ENCODE measurements at regions not wholly inside any gene's neighbourhood (a gene's known extent, or its start where the extent isn't known, plus 50 kb on each side); places are given as distances from the start of the nearest gene placed in this dataset.

- DNase-seq (ENCODE audit: low spot score): no peak
These were observed 199.0 kb upstream of the RHOBTB1 start for GRCh38 chr10:61142987-61143386.

DNA sequence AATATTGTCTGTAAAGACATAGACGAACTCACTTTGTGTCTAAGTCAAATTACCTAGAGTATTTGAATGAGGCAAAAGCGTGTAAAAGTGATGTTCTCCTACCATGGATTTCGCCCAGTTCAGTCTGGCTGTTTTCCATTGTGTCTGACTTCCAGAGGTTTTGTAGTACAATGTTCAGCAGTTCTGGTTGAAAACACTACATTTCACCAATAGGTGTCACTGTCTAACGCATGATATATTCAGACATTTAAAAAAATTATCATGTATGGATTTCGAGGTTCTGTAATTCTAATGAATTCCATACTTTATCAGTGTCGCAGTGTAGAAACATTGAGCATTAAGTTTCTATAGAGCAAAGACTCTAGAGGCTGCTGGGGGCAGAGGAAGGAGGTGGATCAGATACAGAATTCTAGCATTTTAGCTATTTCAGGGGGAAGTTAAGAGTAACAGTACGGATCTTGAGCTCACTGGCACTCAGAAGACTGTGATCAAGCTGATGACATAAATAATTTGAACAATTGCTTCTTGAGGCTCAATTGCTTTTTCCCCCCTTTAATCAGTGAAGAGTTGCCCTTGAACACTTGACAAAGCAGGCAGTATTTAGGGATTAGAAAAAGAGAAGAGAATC lies 196.9 kb upstream of the RHOBTB1 start:
- DNase-seq (ENCODE audit: low spot score): no peak

- DNase-seq (ENCODE audit: low spot score): no peak
These were observed 195.6 kb upstream of the RHOBTB1 start for GRCh38 chr10:61139592-61139953.

GRCh38 chr10:61138708-61139591 lies 195.0 kb upstream of the RHOBTB1 start:
- DNase-seq (ENCODE audit: low spot score): no peak

DNA sequence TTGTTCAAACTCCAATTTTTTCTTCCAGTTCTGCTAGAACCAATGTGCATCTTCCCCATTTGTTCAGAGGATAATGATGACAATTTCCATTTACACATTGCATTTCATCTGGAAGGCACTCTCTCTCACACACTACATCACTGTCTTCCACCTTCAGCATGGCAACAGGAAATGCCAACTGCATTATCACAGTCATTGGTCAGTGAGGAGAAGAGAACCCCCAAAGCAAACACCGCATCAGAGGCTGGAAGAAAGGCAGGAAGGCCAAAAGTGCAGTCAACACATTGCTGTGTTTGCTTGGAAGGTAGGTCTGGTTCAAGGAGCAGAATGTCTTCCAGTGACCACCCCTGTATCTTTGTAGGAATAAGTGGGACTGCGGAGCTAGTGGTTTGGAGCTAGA lies 192.2 kb upstream of the RHOBTB1 start:
- DNase-seq (ENCODE audit: low spot score): no peak

DNA sequence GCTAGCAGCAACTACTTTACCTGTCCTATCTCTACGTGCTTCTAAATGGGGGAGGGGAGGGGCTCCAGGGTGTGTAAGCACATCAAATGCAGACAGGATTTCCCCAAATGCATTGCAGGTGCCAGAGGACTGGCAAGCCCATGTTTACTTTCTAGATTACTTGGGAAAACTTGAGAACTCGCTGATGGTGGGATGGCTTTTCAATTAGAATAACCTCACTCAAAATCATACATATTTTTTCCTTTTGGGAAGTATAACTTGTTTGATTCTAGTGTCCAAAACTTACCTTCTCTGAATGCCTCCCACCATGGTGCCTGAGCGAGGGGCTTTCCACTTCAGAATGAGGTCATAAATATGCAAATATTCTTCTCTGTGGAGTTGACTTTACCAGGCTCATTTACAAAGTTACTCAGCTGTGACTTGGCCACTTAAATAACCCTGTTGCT lies 191.3 kb upstream of the RHOBTB1 start:
- DNase-seq (ENCODE audit: low spot score): no peak

- DNase-seq (ENCODE audit: low spot score): no peak
These were observed 186.4 kb upstream of the RHOBTB1 start for GRCh38 chr10:61130366-61130765.

- DNase-seq (ENCODE audit: low spot score): no peak
These were observed 184.2 kb upstream of the RHOBTB1 start for GRCh38 chr10:61128196-61128595.

GRCh38 chr10:61125560-61126170 lies 181.7 kb upstream of the RHOBTB1 start:
- no peak for DNase-seq (ENCODE audit: low spot score)

DNA sequence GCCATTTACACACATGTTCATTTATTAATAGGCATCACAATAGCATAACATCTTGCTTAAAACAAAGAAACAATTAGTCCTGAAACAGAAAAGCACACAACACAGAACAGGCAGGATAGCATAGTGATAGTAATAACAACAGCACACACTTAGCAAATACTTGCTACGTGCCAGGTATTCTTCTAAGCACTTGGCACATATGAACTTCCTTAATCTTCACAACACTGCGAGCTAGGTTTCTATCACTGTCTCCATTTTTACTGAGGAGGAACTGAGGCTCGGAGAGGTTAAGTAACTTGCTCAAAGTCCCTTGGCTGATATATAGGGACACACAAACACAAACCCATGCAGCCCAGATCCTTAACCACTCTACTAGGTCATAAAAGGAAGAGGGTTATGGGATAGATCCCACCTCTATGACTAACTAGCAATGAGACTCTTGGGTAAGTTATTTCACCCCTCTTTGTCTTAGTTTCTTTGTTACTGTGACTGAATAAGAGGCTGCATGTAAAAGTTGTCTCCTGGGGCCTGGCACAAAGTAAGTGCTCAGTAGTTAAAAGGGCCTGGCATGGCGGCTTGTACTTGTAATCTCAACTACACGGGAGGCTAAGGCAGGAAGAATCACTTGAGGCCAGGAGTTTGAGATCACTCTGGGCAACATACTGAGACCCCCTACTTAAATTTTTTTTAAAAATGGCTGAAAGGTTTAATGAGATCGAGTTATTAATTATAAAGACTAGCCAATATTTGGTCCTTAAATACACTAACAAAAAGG lies 181.0 kb upstream of the RHOBTB1 start:
- no peak for DNase-seq (ENCODE audit: low spot score)

DNA sequence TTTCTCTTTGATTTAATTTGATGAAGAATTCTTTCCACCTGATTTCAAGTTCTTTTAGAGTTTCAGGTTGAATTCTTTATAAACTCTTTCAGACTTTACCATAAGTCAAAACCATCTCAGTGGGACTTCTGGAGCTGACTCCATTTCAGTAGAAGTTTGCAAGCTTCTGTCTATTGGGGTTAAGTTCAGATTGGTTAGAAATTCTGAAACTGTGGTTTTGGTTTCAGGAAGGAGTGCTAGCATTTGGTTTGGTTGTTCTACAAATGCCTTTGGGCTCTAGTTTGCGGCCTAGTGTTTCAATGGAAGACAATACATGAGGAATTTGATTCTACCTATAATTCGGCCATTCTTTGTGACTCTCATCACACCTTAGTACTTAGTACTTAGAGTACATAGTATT lies 176.8 kb upstream of the RHOBTB1 start:
- no peak for DNase-seq (ENCODE audit: low spot score)

DNA sequence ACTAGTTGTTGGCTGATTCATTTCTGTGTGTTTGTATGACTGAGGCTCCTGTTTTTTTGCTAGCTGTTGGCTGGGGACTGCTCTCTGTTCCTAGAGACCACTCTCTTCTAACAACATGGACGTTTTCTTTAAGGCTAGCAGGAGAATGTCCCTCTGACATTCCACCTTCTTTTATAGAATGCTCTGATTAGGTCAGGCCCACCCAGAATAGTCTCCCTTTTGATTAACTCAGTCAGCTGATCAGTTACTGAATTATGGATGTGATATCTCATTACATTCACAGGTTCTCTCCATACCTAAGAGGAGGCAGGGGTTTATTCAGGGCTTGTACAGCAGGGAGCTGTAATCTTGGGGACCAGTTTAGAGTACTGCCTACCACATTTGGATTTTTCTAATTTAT lies 175.6 kb upstream of the RHOBTB1 start:
- no peak for DNase-seq (ENCODE audit: low spot score)

GRCh38 chr10:61115897-61116296 lies 171.9 kb upstream of the RHOBTB1 start:
- no peak for DNase-seq (ENCODE audit: low spot score)

DNA sequence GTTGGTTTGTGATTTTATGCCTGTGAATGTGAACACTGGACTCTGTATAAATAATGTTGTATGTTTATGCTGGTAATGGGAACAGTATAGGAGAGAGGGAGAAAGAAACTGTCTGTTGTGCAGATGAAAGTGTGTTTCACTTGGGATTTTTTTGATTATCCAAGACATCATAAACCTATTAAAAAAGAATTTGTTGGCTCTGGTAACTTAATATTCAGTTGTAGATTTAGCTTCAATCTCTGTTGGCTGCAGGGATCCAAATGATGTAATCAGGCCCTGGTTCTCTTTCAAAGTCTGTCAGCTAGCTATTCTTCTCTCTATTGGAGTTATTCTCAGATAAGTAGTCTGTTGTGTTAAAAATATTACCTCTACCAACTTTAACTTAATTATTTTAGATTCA lies 168.8 kb upstream of the RHOBTB1 start:
- no peak for DNase-seq (ENCODE audit: low spot score)

- DNase-seq (ENCODE audit: low spot score): no peak
These were observed 167.0 kb upstream of the RHOBTB1 start for GRCh38 chr10:61110936-61111335.

- no peak for DNase-seq (ENCODE audit: low spot score)
These were observed 166.3 kb upstream of the RHOBTB1 start for GRCh38 chr10:61110188-61110844.

DNA sequence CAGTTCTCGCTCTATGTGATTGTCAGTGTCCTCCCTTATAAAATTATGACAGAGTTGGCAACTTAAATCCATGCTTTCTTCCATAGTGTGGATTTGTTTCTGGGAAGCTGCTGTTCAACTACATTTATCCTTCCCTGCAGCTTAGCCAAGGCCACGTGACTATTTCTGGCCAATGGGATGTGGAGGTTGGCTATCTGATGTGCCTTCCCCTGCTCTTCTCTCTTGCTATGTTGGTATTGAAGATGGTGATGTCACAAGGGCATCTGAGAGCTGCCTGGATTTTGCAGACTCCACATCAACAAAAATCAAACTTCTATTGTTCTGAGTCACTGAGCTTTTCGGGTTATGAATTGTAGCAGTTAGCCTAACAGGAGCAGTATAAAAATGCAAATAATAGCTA lies 164.9 kb upstream of the RHOBTB1 start:
- no peak for DNase-seq (ENCODE audit: low spot score)

DNA sequence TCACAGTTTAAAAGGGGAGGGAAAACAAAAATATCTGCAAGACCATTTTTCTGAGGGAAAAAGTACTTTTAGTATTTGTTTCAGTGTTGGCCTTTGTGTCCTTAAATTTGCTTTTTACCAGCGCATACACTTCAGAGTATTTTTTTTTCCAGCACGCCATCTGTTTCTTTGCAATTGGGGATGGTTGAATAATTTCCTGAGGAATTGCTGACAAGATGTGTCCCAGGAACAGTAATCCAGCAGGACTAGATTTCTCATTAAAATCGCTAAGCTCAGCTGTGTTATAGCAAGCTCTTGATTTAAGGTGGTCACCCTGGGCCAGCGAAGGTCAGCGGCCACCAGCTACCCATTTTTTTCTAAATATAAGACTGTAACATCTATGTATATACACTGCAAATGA lies 156.9 kb upstream of the RHOBTB1 start:
- DNase-seq (ENCODE audit: low spot score): no peak

DNA sequence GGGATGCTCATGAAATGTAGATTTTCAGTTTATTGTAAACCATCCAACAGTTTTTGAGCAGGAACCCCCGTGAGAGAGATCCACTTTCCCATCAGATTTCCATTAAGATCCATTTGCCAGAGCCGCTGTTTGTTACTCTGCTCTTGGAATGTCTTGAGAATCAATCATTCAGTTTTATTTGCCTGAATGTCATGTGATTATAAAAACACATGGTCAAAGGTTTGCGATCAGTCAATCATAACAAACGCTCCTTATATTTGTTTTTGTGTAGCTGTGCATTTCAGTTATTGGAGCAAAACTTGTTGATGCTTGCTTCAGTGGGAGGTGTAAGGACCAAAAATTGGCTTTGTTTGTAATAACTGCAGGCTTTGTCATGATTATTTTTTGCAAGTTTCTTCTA lies 155.8 kb upstream of the RHOBTB1 start:
- no peak for DNase-seq (ENCODE audit: low spot score)

DNA sequence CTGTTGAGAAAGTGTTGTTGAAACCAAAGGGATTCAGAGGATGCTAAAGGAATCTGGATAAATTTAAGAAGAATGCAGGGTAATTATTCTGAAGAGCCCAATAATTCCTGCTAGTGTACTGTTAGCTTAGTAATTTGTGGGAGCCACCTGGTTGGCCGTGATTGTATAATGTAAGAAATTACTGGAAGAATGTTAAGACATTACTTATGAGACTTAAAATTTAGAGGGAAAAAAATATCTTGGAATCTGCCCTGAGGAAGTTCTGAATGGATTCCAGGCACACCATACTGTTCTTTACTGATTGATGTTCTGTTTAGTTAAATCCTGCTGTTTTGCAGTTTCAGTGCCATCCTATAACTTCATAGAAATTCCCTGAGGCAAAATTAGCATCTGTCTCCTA lies 155.0 kb upstream of the RHOBTB1 start:
- no peak for DNase-seq (ENCODE audit: low spot score)

GRCh38 chr10:61097026-61097425 lies 153.0 kb upstream of the RHOBTB1 start:
- no peak for DNase-seq (ENCODE audit: low spot score)

DNA sequence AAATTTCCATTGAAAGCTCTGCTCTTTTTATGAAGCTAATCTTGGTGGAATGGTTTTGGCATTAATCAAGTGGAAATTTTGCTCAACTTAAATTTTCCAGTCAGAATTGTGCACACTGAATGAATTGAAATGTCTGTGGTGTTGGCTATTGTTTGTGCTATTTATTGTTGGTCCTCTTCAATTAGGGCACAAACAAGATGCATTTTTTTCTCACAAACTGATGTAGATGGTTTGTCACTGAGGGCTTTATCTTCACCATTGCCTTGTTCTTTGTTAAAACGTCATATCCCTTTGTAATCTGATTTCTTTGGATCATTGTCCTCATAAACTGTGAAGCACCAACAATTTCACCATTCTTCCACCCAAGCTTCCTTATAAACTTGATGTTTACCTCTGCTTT lies 152.1 kb upstream of the RHOBTB1 start:
- DNase-seq (ENCODE audit: low spot score): no peak

Data from left forelimb (tissue), 1 donor.